Keratinocyte (primary cell): ENCODE measurements at regions not wholly inside any gene's neighbourhood (a gene's known extent, or its start where the extent isn't known, plus 50 kb on each side); places are given as distances from the start of the nearest gene placed in this dataset.

ENCODE experiments used
- DNase-seq: peaks from one replicate; pipeline ENCODE4 v3.0.0-alpha.2; 2011; ENCODE audit warnings: low read depth, missing footprints, low spot score
- FAIRE-seq: peaks from 2 replicates; lab custom pipeline; 2011; peaks lifted over from hg19 to GRCh38; lab: Jason Lieb, UNC
- H2AFZ ChIP-seq: 2 replicates; pipeline ENCODE4 v1.6.0; 2012; ENCODE audit warnings: low read length, control low read depth, inconsistent platforms; ENCODE audit not compliant: control insufficient read depth
- H3K27ac ChIP-seq: 2 replicates; pipeline ENCODE4 v1.5.1; 2011; ENCODE audit warnings: low read length; ENCODE audit not compliant: control insufficient read depth, insufficient read depth
- H3K27me3 ChIP-seq: 3 replicates; pipeline ENCODE4 v1.6.0; 2011; ENCODE audit warnings: low read length; ENCODE audit not compliant: control insufficient read depth, insufficient read depth; ENCODE audit errors: extremely low read depth
- H3K36me3 ChIP-seq, 2 experiments: 2 replicates in 1 of 2; 3 replicates in 1 of 2; pipeline ENCODE4 v1.5.1; 2011; ENCODE audit warnings: low read length in 2 of 2, mild to moderate bottlenecking in 1 of 2; ENCODE audit not compliant: control insufficient read depth in 2 of 2, insufficient read depth in 2 of 2; ENCODE audit errors: extremely low read depth in 1 of 2
- H3K4me1 ChIP-seq: 3 replicates; pipeline ENCODE4 v1.5.1; 2011; ENCODE audit warnings: low read length; ENCODE audit not compliant: control insufficient read depth, insufficient read depth; ENCODE audit errors: extremely low read depth
- H3K4me2 ChIP-seq: 3 replicates; pipeline ENCODE4 v1.6.0; 2011; ENCODE audit warnings: low read depth, low read length; ENCODE audit not compliant: control insufficient read depth, insufficient read depth; ENCODE audit errors: extremely low read depth
- H3K4me3 ChIP-seq, 3 experiments: fragments of 200-600 bp in 1 of 3; sonication (generic) in 1 of 3; 2 replicates in 2 of 3; 3 replicates in 1 of 3; pipeline ENCODE4 v1.5.1; 2011 to 2016; ENCODE audit warnings: low read length in 3 of 3, mild to moderate bottlenecking in 3 of 3, control low read depth in 2 of 3, inconsistent platforms in 1 of 3, low read depth in 1 of 3, mixed read lengths in 1 of 3, mixed run types in 1 of 3, moderate library complexity in 1 of 3; ENCODE audit not compliant: control insufficient read depth in 2 of 3, insufficient read depth in 2 of 3; ENCODE audit errors: extremely low read depth in 1 of 3
- H3K79me2 ChIP-seq: 2 replicates; pipeline ENCODE4 v1.6.0; 2012; ENCODE audit warnings: low read length; ENCODE audit not compliant: control insufficient read depth, insufficient read depth
- H3K9ac ChIP-seq: 3 replicates; pipeline ENCODE4 v1.6.0; 2011; ENCODE audit warnings: low read length; ENCODE audit not compliant: control insufficient read depth, insufficient read depth; ENCODE audit errors: extremely low read depth
- H3K9me1 ChIP-seq: 3 replicates; pipeline ENCODE4 v1.6.0; 2011; ENCODE audit warnings: low read length; ENCODE audit not compliant: control insufficient read depth, insufficient read depth; ENCODE audit errors: extremely low read depth
- H3K9me3 ChIP-seq: 2 replicates; pipeline ENCODE4 v1.5.1; 2012; ENCODE audit warnings: low read depth, low read length; ENCODE audit not compliant: control insufficient read depth
- H4K20me1 ChIP-seq: 3 replicates; pipeline ENCODE4 v1.6.0; 2011; ENCODE audit warnings: low read length; ENCODE audit not compliant: control insufficient read depth, insufficient read depth; ENCODE audit errors: extremely low read depth
- CTCF ChIP-seq, 3 experiments: IDR thresholded peaks in 1 of 3; conservative IDR thresholded peaks in 1 of 3; optimal IDR thresholded peaks in 1 of 3; 2 replicates in 2 of 3; 3 replicates in 1 of 3; pipeline versions ENCODE3 to v1.5.1; 2011; ENCODE audit warnings: low read length in 3 of 3, mild to moderate bottlenecking in 3 of 3, moderate library complexity in 2 of 3, control low read depth in 1 of 3, inconsistent platforms in 1 of 3; ENCODE audit not compliant: insufficient read depth in 2 of 3; ENCODE audit errors: extremely low read depth in 1 of 3
- EZH2 ChIP-seq: IDR thresholded peaks from one replicate; pipeline ENCODE4 v1.6.1; 2012; ENCODE audit warnings: inconsistent platforms, mild to moderate bottlenecking, low read length, moderate library complexity
- dilution Hi-C: fragments of 300-500 bp; cut with MboI; formaldehyde crosslinking; loops from one replicate; pipeline ENCODE4 v1.7.0; 2020; ENCODE audit warnings: low sequenced_read_pairs; ENCODE audit not compliant: extremely low pct_ligation_motif_present

DNA sequence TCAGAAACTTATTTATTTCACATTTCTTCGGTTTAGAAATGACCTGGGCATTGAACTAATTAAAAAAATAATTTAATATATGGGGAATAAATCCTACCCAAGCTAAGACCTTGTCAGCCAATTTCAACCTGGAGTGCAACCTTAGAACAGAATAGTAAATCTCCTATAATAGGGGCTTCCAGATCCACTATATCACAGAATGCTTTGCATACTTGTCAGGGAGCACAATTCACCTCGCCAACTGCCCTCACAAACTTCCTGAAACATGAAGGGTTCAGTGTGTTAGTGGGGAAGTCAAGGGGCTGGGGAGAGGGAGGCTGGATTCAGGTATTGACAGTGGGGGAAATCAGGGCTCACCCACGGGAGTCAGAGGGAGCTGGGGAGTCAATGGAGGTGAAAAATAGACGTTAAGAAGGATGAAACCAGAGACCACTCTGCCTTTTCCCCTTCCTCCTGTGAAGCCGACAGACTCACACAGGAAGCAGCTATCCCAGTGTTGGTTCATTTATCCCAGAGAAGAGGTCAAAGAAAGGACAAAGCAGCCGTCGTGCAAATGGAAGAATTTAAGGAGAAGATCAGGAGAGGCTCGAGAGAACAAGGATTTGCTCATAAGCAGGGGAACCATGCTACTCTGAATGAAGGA lies 453.3 kb downstream of the NUF2 start:
- TF ChIP-seq CTCF (optimal IDR thresholded peaks at IDR 0.05 in 1 of 3, IDR thresholded peaks at IDR 0.05 in 1 of 3, conservative IDR thresholded peaks at IDR 0.05 in 1 of 3; ENCODE audit: extremely low read depth in 1 of 3, insufficient read depth in 2 of 3, low read length in 3 of 3) (no peak), EZH2 (no peak)
- dilution Hi-C loops = no loop called here
- H3K27ac ChIP-seq = no peak overlapping the region
- no peak overlapping the region for H3K4me3 ChIP-seq
- no peak for DNase-seq
- no peak overlapping the region for H3K9ac ChIP-seq
- no peak overlapping the region for H3K4me2 ChIP-seq
- no peaks in the 10 kb centered on the region for H4K20me1 ChIP-seq
- no peaks in the 10 kb centered on the region for H3K9me1 ChIP-seq
- H3K9me3 ChIP-seq = no peaks in the 10 kb centered on the region
- FAIRE-seq = no peak
- no peaks in the 10 kb centered on the region for H3K4me1 ChIP-seq
- no peaks in the 10 kb centered on the region for H3K27me3 ChIP-seq
- H3K36me3 ChIP-seq = no peaks in the 10 kb centered on the region
- H2AFZ ChIP-seq = no peak overlapping the region
- no peaks in the 10 kb centered on the region for H3K79me2 ChIP-seq

DNA sequence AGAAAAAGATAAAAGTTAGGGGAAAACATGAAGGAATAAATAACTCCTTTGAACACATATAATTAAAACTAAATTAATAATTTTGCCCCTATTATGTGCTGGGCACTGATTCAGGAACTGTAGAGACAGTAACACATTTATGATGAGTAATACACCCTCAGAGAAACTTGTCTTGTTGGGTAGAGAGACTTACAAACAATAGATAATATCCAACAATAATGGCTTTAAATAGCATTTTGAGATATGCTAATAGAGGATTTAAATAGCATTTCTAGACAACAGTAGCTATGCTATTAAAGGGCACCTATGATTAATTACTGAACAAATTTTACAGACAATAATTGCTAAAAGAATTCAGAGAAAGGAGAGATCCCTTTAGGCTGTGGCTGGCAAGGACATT lies 455.5 kb downstream of the NUF2 start:
- Histone ChIP-seq H4K20me1 (no peaks in the 10 kb centered on the region), H3K27me3 (no peaks in the 10 kb centered on the region), H3K36me3 (no peaks in the 10 kb centered on the region), H3K9me3 (no peaks in the 10 kb centered on the region), H3K9ac (no peak overlapping the region), H2AFZ (no peak overlapping the region), H3K9me1 (no peaks in the 10 kb centered on the region), H3K4me2 (no peak overlapping the region), H3K4me1 (no peaks in the 10 kb centered on the region), H3K4me3 (no peak overlapping the region), H3K79me2 (no peaks in the 10 kb centered on the region), H3K27ac (no peak overlapping the region)
- DNase-seq (no peak), FAIRE-seq (no peak)
- TF ChIP-seq EZH2 (no peak), CTCF (optimal IDR thresholded peaks at IDR 0.05 in 1 of 3, IDR thresholded peaks at IDR 0.05 in 1 of 3, conservative IDR thresholded peaks at IDR 0.05 in 1 of 3; ENCODE audit: extremely low read depth in 1 of 3, insufficient read depth in 2 of 3, low read length in 3 of 3) (no peak)
- dilution Hi-C loops = no loop called here
